ENCODE measurements at regions not wholly inside any gene's neighbourhood (a gene's known extent, or its start where the extent isn't known, plus 50 kb on each side); places are given as distances from the start of the nearest gene placed in this dataset.
"Not testable (repeated sequence)": the region's sequence is repeated elsewhere in the genome, so short reads cannot be mapped to it uniquely, and the experiment has no call there.

- H4K20me1 ChIP-seq (ENCODE audit: control insufficient read depth, insufficient read depth, low read depth, low read length): no peaks in the 10 kb centered on the region
- no peak overlapping the region for H3K27ac ChIP-seq (ENCODE audit: low read depth, low read length)
- H3K4me1 ChIP-seq (ENCODE audit: control insufficient read depth, low read length): peaks cover 7% of the 10 kb centered on the region; the same call in 1 of the 2 replicates
- no peaks in the 10 kb centered on the region for H3K27me3 ChIP-seq (ENCODE audit: control insufficient read depth, low read length)
- H3K9me2 ChIP-seq (replicated peaks; ENCODE audit: control insufficient read depth, low read length): no peaks in the 10 kb centered on the region
- H3K4me2 ChIP-seq (ENCODE audit: low read length): no peak overlapping the region
- H3K36me3 ChIP-seq (ENCODE audit: control insufficient read depth, low read length): no peaks in the 10 kb centered on the region
- no peaks in the 10 kb centered on the region for H3K9me3 ChIP-seq (ENCODE audit: control insufficient read depth, insufficient read depth, low read length)
- no peak for TF ChIP-seq EZH2phosphoT487 (IDR thresholded peaks at IDR 0.05; ENCODE audit: borderline replicate concordance, low read length)
- no peak for TF ChIP-seq CTCF (IDR thresholded peaks at IDR 0.05; ENCODE audit: low read depth, low read length, poor library complexity, severe bottlenecking)
- H3K79me2 ChIP-seq (ENCODE audit: control insufficient read depth, low read length): no peaks in the 10 kb centered on the region
- no peaks in the 10 kb centered on the region for H3F3A ChIP-seq (ENCODE audit: control insufficient read depth, insufficient read depth)
- H3K4me3 ChIP-seq (ENCODE audit: low read length): no peak overlapping the region
Observed at GRCh38 chr7:106756071-106756470, 95.1 kb upstream of the CCDC71L start.

GRCh38 chr7:106756884-106757283 is 95.9 kb upstream of the CCDC71L start:
- Histone ChIP-seq H4K20me1 (ENCODE audit: control insufficient read depth, insufficient read depth, low read depth, low read length) (no peaks in the 10 kb centered on the region), H3K4me1 (ENCODE audit: control insufficient read depth, low read length) (peaks cover 7% of the 10 kb centered on the region; the same call in 1 of the 2 replicates), H3K36me3 (ENCODE audit: control insufficient read depth, low read length) (no peaks in the 10 kb centered on the region), H3K4me3 (ENCODE audit: low read length) (no peak overlapping the region), H3K4me2 (ENCODE audit: low read length) (no peak overlapping the region), H3K9me3 (ENCODE audit: control insufficient read depth, insufficient read depth, low read length) (no peaks in the 10 kb centered on the region), H3F3A (ENCODE audit: control insufficient read depth, insufficient read depth) (no peaks in the 10 kb centered on the region), H3K27me3 (ENCODE audit: control insufficient read depth, low read length) (no peaks in the 10 kb centered on the region), H3K9me2 (replicated peaks; ENCODE audit: control insufficient read depth, low read length) (no peaks in the 10 kb centered on the region), H3K27ac (ENCODE audit: low read depth, low read length) (no peak overlapping the region), H3K79me2 (ENCODE audit: control insufficient read depth, low read length) (no peaks in the 10 kb centered on the region)
- no peak for TF ChIP-seq CTCF (IDR thresholded peaks at IDR 0.05; ENCODE audit: low read depth, low read length, poor library complexity, severe bottlenecking)
- no peak for TF ChIP-seq EZH2phosphoT487 (IDR thresholded peaks at IDR 0.05; ENCODE audit: borderline replicate concordance, low read length)

GRCh38 chr7:106757846-106758245 is 96.9 kb upstream of the CCDC71L start:
- H3K36me3 ChIP-seq (ENCODE audit: control insufficient read depth, low read length): no peaks in the 10 kb centered on the region
- H3K4me2 ChIP-seq (ENCODE audit: low read length): no peak overlapping the region
- H3K9me2 ChIP-seq (replicated peaks; ENCODE audit: control insufficient read depth, low read length): no peaks in the 10 kb centered on the region
- H3K27me3 ChIP-seq (ENCODE audit: control insufficient read depth, low read length): no peaks in the 10 kb centered on the region
- H3K79me2 ChIP-seq (ENCODE audit: control insufficient read depth, low read length): no peaks in the 10 kb centered on the region
- H3K4me3 ChIP-seq (ENCODE audit: low read length): no peak overlapping the region
- no peaks in the 10 kb centered on the region for H3K9me3 ChIP-seq (ENCODE audit: control insufficient read depth, insufficient read depth, low read length)
- H3K4me1 ChIP-seq (ENCODE audit: control insufficient read depth, low read length): peaks cover 7% of the 10 kb centered on the region; the same call in 1 of the 2 replicates
- H4K20me1 ChIP-seq (ENCODE audit: control insufficient read depth, insufficient read depth, low read depth, low read length): no peaks in the 10 kb centered on the region
- no peaks in the 10 kb centered on the region for H3F3A ChIP-seq (ENCODE audit: control insufficient read depth, insufficient read depth)
- no peak overlapping the region for H3K27ac ChIP-seq (ENCODE audit: low read depth, low read length)
- TF ChIP-seq CTCF (IDR thresholded peaks at IDR 0.05; ENCODE audit: low read depth, low read length, poor library complexity, severe bottlenecking) (no peak), EZH2phosphoT487 (IDR thresholded peaks at IDR 0.05; ENCODE audit: borderline replicate concordance, low read length) (no peak)

GRCh38 chr7:106762845-106763244 is 101.9 kb upstream of the CCDC71L start:
- H3K27ac ChIP-seq (ENCODE audit: low read depth, low read length); H3K4me3 ChIP-seq (ENCODE audit: low read length); H3K79me2 ChIP-seq (ENCODE audit: control insufficient read depth, low read length); H3F3A ChIP-seq (ENCODE audit: control insufficient read depth, insufficient read depth); H3K4me2 ChIP-seq (ENCODE audit: low read length); H3K36me3 ChIP-seq (ENCODE audit: control insufficient read depth, low read length); H3K9me3 ChIP-seq (ENCODE audit: control insufficient read depth, insufficient read depth, low read length); H3K9me2 ChIP-seq (replicated peaks; ENCODE audit: control insufficient read depth, low read length); H4K20me1 ChIP-seq (ENCODE audit: control insufficient read depth, insufficient read depth, low read depth, low read length); H3K27me3 ChIP-seq (ENCODE audit: control insufficient read depth, low read length); H3K4me1 ChIP-seq (ENCODE audit: control insufficient read depth, low read length): not testable (repeated sequence)

All from DOHH2 (cell line).